IPS-20b (cell line): ENCODE measurements at regions not wholly inside any gene's neighbourhood (a gene's known extent, or its start where the extent isn't known, plus 50 kb on each side); places are given as distances from the start of the nearest gene placed in this dataset.

Source experiments
- H3K27ac ChIP-seq: one replicate; pipeline ENCODE4 v1.5.1; 2013; ENCODE audit warnings: low read length
- H3K27me3 ChIP-seq: 2 replicates; pipeline ENCODE4 v1.6.1; 2013; ENCODE audit warnings: mild to moderate bottlenecking, low read length, inconsistent platforms; ENCODE audit not compliant: insufficient read depth
- H3K36me3 ChIP-seq: 2 replicates; pipeline ENCODE4 v1.6.1; 2013; ENCODE audit warnings: low read depth, mild to moderate bottlenecking, inconsistent platforms, low read length, moderate library complexity; ENCODE audit not compliant: insufficient read depth
- H3K4me1 ChIP-seq: 2 replicates; pipeline ENCODE4 v1.6.1; 2013; ENCODE audit warnings: mild to moderate bottlenecking, control low read depth, inconsistent platforms, low read length, moderate library complexity; ENCODE audit not compliant: insufficient read depth
- H3K4me3 ChIP-seq: 2 replicates; pipeline ENCODE4 v1.5.1; 2013; ENCODE audit warnings: mild to moderate bottlenecking, low read length, inconsistent platforms
- H3K9ac ChIP-seq: 2 replicates; pipeline ENCODE4 v1.6.1; 2013; ENCODE audit warnings: low read depth, mild to moderate bottlenecking, inconsistent platforms, low read length, moderate library complexity
- H3K9me3 ChIP-seq: 2 replicates; pipeline ENCODE4 v1.6.1; 2013; ENCODE audit warnings: mild to moderate bottlenecking, low read depth, low read length, inconsistent platforms; ENCODE audit not compliant: insufficient read depth

DNA sequence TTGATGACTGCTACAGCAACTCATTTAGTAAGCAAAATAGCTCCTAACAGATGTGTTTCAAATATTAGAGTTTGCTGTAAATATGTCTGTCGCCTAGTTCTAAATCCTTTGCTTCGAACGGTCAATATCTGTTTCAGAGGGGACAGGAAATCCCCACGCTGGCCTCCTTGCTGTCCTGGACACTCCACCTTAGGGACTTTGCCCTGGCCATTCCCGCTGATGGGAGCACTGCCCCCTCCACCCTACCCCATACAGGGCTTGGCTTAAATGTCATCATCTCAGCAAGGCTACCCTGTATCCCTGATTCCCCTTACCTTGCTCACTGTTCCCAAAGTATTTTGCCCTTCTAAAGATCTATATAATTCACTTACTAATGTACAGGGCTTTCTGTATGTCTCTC is 86.1 kb upstream of the HIVEP3 start:
- Histone ChIP-seq H3K4me1 (no peaks in the 10 kb centered on the region), H3K27ac (no peak overlapping the region), H3K4me3 (no peak overlapping the region), H3K9ac (no peak overlapping the region), H3K27me3 (no peaks in the 10 kb centered on the region), H3K9me3 (no peaks in the 10 kb centered on the region), H3K36me3 (no peaks in the 10 kb centered on the region)

DNA sequence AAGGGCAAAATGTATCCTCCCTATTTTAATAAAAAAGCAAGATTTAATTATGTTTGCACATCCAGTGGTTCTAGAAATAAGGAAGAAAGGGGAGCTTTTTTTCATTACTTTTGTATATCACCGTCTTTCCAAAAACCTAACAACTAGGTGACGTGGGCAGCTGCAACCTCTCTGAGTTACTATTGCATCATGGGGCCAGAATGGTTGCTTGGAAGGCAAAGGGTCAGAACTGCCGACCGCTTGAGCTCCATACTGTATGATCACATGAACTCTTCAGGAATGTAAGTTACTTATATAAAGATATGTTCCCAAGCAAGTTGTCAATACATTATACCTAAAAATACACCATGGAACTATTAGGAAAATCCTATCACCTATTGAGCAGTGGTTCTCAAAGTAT is 85.6 kb upstream of the HIVEP3 start:
- Histone ChIP-seq H3K4me1 (no peaks in the 10 kb centered on the region), H3K27me3 (no peaks in the 10 kb centered on the region), H3K27ac (no peak overlapping the region), H3K9ac (no peak overlapping the region), H3K36me3 (no peaks in the 10 kb centered on the region), H3K4me3 (no peak overlapping the region), H3K9me3 (no peaks in the 10 kb centered on the region)

DNA sequence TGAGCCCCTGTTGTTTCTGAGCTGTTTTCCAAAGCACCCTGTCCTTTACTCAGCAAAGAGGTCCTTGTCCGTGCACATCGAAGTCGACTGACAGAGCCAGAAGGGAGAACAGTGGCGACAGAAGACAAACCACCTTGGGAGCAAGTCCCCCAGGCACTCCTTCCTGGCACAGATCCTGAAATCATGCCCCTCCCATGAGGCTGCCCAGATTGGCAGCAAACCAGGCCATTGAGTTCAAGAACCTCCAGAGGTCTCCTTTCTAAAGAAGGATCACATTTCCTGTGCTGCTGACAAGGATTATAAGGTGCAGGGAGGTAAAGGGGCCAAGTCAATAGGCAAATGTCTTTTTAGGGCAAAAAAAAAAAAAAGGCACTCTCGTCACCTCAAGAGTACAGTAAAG is 84.7 kb upstream of the HIVEP3 start:
- Histone ChIP-seq H3K9ac (no peak overlapping the region), H3K27ac (no peak overlapping the region), H3K36me3 (no peaks in the 10 kb centered on the region), H3K27me3 (no peaks in the 10 kb centered on the region), H3K4me3 (no peak overlapping the region), H3K4me1 (no peaks in the 10 kb centered on the region), H3K9me3 (no peaks in the 10 kb centered on the region)

DNA sequence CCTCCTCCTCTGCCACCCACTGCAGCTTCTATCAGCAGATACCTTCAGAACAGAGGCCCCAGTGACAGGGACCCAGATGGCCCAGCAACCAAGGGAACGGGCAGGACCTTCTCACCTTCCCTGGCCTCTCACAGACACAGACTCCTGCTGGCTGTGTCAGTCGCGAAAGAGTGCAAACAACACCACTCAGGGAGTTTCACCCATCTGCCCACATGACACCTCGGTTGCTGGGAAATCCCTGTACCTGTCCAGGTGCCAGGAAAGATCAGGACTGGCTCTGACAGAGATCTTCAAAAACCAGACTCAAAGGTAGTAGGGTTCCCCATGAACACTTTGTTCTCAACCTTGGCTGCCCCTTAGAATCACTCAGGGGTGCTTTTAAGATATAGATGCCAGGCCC is 83.5 kb upstream of the HIVEP3 start:
- no peaks in the 10 kb centered on the region for H3K4me1 ChIP-seq
- no peaks in the 10 kb centered on the region for H3K36me3 ChIP-seq
- H3K27me3 ChIP-seq = no peaks in the 10 kb centered on the region
- no peak overlapping the region for H3K27ac ChIP-seq
- no peak overlapping the region for H3K4me3 ChIP-seq
- no peaks in the 10 kb centered on the region for H3K9me3 ChIP-seq
- no peak overlapping the region for H3K9ac ChIP-seq

DNA sequence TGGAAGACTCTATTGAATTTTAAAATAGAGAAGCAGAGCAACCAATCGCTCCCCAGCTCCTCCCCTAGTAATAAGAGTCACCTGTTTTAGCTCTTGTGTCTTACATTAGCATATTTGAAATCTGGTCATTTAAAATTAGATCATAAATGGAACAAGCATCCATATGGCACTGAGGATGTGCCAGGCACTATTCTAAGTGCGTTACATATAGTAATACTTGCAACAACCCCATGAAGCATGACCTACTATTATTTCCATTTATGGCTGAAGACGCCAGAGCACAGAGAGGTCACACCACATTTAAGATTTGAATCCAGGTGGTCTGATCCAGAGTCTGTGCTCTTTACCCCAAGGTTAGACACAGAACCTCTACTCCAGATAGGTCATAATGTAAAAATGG is 82.0 kb upstream of the HIVEP3 start:
- no peaks in the 10 kb centered on the region for H3K27me3 ChIP-seq
- H3K36me3 ChIP-seq = no peaks in the 10 kb centered on the region
- no peaks in the 10 kb centered on the region for H3K4me1 ChIP-seq
- H3K4me3 ChIP-seq = no peak overlapping the region
- H3K27ac ChIP-seq = no peak overlapping the region
- H3K9ac ChIP-seq = no peak overlapping the region
- H3K9me3 ChIP-seq = no peaks in the 10 kb centered on the region

DNA sequence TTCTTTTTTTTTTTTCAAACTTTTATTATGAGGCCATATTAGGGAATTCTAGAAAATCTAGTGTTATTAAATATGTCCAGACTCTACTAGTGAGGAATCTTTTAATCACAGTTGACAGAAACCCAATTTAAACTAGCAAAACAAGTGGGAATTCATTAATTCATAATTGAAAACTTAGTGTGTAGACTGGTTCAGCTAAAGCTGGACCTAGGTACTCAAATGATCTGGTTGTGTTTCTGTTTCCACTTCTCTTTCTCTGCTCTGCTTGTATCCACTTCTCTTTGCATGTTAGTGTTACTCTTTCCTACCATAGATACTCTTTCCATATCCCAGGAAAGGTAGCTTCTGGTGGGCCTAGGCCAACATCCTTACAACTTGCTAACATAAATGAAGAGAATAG is 81.2 kb upstream of the HIVEP3 start:
- Histone ChIP-seq H3K9me3 (no peaks in the 10 kb centered on the region), H3K4me3 (no peak overlapping the region), H3K36me3 (no peaks in the 10 kb centered on the region), H3K27me3 (no peaks in the 10 kb centered on the region), H3K27ac (no peak overlapping the region), H3K9ac (no peak overlapping the region), H3K4me1 (no peaks in the 10 kb centered on the region)

DNA sequence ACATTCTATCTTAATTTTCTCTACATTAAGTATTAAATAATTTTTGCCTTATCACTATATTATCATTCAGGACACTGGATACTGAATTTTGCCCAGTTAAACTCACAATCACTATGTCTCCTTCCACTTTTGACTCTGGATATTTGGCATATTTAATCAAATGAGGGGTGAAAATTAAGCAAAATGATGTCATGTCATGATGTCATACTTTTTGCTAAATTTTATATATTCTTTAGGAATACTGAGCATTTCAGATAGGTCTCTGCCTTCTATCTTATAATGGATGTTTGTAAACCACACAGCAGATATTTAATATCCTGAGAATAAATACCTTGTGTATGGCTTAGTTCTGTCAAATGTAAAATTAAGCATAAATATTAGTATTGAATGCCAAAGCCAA is 79.5 kb upstream of the HIVEP3 start:
- Histone ChIP-seq H3K36me3 (no peaks in the 10 kb centered on the region), H3K4me1 (no peaks in the 10 kb centered on the region)

DNA sequence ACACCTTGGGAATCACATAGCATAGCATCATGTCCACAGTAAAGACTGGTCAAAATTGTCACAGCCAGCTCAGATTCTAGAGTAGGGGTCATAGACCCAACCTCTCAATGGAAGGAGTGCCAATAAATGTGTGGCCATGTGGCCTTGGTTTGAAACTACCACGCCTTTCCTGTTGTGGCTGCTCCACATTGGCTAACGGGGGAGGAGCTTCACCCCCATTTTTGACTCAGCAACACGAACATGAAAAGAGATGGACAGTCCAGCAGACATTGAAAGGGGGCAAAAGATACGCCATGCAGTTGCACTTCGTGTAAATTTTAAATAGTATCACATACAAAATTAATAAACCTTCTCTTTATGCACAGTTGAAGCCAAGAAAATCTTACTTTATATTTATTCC is 78.4 kb upstream of the HIVEP3 start:
- H3K9ac ChIP-seq = no peak overlapping the region

More for the DNA sequence above, 79.5 kb upstream of the HIVEP3 start:
- Histone ChIP-seq H3K9me3 (no peaks in the 10 kb centered on the region), H3K27me3 (no peaks in the 10 kb centered on the region), H3K27ac (no peak overlapping the region), H3K9ac (no peak overlapping the region), H3K4me3 (no peak overlapping the region)

DNA sequence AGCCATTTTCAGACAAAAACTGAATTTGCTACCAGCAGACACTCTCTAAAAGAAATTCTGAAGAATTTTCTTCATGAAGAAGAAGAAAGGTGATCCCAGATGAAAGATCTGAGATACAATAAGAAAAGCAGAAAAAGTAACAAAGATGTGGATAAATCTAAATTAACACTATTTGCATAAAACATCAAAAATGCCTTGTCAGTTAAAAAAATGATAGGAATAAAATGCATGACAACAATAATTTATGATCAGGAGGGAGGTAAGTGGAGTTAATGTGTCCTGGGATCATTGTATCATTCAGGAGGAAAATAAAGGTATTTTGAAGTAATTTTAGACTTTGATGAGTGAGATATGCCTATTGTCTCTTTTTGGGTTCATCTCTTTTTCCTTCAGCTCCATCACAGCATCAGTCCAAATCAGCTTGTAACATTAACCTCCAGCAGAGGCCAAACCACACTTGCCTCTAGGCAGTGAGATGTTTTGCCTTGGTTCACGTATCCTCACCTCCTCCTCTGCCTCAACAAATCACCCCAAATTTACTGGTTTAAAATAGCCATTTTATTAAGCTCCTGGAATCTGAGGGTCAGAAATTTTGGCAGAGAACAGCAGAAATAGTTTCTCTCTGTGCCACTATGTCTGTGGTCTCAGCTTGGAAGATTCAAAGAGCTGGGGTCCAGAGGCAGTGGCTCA is 76.9 kb upstream of the HIVEP3 start:
- H3K4me1 ChIP-seq = no peaks in the 10 kb centered on the region
- H3K9me3 ChIP-seq = no peaks in the 10 kb centered on the region
- no peaks in the 10 kb centered on the region for H3K27me3 ChIP-seq
- H3K4me3 ChIP-seq = no peak overlapping the region
- H3K27ac ChIP-seq = no peak overlapping the region
- H3K36me3 ChIP-seq = no peaks in the 10 kb centered on the region
- H3K9ac ChIP-seq = no peak overlapping the region

More for the DNA sequence above, 78.4 kb upstream of the HIVEP3 start:
- Histone ChIP-seq H3K36me3 (no peaks in the 10 kb centered on the region), H3K9me3 (no peaks in the 10 kb centered on the region), H3K4me1 (no peaks in the 10 kb centered on the region), H3K27me3 (no peaks in the 10 kb centered on the region), H3K27ac (no peak overlapping the region), H3K4me3 (no peak overlapping the region)

DNA sequence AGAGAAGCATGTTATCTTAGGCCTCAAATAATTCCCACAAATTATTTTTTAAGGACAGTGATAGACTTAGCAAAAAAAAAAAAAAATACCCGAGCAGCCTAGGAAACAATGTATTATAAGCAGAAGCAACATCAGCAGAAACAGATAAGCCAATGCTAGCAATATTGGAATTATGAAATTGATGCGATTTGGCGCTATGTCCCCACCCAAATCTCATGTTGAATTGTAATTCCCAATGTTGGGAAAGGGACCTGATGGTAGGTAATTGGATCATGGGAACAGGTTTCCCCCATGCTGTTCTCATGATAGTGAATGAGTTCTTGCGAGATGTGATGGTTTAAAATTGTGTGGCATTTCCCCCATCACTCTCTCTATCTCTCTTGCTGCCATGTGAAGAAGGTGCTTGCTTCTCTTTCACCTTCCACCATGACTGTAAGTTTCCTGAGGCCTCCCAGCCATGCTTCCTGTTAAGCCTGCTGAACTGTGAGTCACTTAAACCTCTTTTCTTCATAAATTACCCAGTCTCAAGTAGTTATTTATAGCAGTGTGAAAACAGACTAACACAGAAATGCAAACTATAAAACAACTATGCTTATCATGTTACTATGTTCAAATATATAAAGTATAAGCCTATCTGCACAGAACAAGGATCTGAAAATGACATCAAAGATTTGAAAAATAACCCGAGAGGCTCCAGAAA is 75.6 kb upstream of the HIVEP3 start:
- no peaks in the 10 kb centered on the region for H3K27me3 ChIP-seq
- H3K4me1 ChIP-seq = no peaks in the 10 kb centered on the region
- no peaks in the 10 kb centered on the region for H3K9me3 ChIP-seq
- H3K27ac ChIP-seq = no peak overlapping the region
- H3K36me3 ChIP-seq = no peaks in the 10 kb centered on the region
- no peak overlapping the region for H3K9ac ChIP-seq
- H3K4me3 ChIP-seq = no peak overlapping the region

DNA sequence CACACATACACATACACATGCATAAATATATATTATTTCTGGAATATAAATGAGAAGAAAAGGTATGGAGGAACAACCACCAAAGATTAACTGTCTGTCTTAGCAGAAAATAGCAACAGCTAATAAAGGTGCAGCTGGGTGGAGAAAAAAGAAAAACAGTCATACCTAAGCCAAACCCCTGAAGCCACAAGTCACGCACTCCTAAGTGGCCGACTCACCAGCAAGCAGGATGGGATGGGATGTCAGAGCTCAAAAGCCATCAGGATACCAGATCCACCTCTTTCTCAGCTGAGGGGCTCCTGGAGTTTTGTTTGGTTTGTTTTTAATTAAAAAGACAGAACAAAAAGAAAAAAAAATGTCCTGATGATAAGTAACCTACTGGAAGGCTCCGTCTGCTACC is 64.7 kb upstream of the HIVEP3 start:
- no peaks in the 10 kb centered on the region for H3K9me3 ChIP-seq
- H3K4me1 ChIP-seq = no peaks in the 10 kb centered on the region
- H3K27me3 ChIP-seq = no peaks in the 10 kb centered on the region
- H3K4me3 ChIP-seq = no peak overlapping the region
- H3K27ac ChIP-seq = no peak overlapping the region
- no peak overlapping the region for H3K9ac ChIP-seq
- H3K36me3 ChIP-seq = no peaks in the 10 kb centered on the region

DNA sequence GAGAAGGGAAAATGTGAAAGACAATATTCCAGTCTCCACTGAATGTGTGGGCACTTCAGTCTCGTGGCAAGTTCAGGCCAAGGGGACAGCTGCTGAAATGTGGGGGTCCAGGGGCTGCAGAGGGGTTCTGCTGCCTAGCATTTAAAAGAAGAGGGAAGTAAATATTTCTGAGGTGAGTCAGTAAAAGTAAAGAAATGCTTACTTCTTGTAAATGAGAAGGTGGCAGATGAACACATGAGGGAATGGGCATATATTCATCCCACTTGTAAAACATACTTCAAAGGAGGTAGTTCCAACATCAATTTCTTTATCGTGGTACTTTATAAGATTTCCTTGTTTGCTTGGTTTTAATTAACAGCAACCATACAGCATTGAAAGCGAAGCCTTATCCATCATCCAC is 63.1 kb upstream of the HIVEP3 start:
- Histone ChIP-seq H3K27me3 (no peaks in the 10 kb centered on the region), H3K9ac (no peak overlapping the region), H3K4me3 (no peak overlapping the region), H3K27ac (no peak overlapping the region), H3K9me3 (no peaks in the 10 kb centered on the region), H3K4me1 (no peaks in the 10 kb centered on the region), H3K36me3 (no peaks in the 10 kb centered on the region)
